ENCODE measurements at regions not wholly inside any gene's neighbourhood (a gene's known extent, or its start where the extent isn't known, plus 50 kb on each side); places are given as distances from the start of the nearest gene placed in this dataset.
"Not testable (repeated sequence)": the region's sequence is repeated elsewhere in the genome, so short reads cannot be mapped to it uniquely, and the experiment has no call there.

DNA sequence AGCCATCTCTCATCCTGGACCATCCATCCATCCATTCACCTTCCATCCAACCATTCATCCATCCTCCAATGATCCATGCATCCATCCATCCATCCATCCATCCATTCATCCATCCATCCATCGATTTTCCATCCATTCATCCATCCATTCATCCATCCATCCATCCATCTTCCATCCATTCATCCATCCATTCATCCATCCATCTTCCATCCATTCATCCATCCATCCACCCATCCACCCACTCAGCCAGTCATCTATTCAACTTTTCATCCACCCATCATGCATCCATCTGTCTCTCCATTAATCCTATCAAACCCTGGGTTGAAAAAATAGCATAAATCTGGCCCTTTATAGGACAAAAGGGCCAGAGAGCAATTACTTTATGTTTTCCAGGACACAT, 158.3 kb upstream of the WSCD1 start:
- DNase-seq: no peak

GRCh38 chr17:5913032-5913531, 157.1 kb upstream of the WSCD1 start:
- DNase-seq: peak; percentile 43

DNA sequence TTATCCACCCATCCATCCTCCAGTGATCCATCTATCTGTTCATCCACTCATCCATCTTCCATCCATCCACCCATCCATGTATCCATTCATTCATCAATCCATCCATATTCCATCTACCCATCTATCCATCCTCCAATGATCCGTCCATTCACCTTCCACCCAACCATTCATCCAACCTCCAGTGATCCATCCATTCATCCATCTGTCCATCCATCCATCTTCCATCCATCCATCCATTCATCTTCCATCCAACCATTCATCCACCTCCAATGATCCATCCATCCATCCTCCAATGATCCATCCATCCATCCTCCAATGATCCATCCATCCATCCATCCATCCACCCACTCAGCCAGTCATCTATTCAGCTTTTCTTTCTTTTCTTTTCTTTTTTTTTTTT, 156.5 kb upstream of the WSCD1 start:
- DNase-seq: no peak

DNA sequence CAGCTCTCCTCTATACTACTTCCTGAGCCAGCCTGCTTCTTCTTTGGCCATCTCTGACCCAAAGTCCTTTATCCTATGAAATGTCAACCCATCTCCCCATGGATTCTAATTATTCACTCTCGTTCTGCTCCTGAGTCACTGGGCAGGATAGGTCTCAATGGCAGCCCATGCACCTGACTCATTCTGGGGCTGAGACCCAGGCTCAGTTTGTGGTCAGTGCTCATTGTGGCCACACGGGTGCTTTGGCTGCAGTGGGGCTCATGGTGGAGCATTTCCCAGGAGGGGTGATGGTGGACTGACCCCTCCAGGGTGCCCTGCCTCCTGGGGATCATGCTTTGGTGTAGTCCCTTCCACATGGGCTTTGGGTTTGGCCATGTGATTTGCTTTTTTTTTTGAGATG, 154.8 kb upstream of the WSCD1 start:
- no peak for DNase-seq

DNA sequence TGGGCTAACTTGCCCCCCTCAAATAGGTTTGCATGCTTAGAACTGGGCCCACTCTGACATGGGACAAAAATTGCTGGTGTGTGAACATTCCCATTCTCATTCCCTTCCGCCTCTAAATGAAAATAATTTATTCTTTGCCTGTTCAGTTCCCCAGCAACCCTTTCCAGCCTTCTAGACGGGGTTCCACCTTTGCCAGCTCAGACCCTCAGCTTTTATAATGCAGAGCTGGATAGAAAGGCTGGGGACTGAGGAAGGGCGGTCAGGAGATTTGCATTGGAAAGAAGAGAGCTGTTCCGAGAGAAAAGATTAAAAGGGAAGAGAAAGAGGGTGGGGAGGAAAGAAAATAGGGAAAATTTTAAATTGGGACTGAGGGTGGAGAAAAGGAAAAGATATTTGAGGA, 151.1 kb upstream of the WSCD1 start:
- no peak for DNase-seq

- no peak for DNase-seq
These were observed 148.5 kb upstream of the WSCD1 start for GRCh38 chr17:5921512-5922282.

GRCh38 chr17:5922476-5922875, 147.7 kb upstream of the WSCD1 start:
- DNase-seq: no peak

- DNase-seq: no peak
These were observed 140.5 kb upstream of the WSCD1 start for GRCh38 chr17:5929721-5930120.

DNA sequence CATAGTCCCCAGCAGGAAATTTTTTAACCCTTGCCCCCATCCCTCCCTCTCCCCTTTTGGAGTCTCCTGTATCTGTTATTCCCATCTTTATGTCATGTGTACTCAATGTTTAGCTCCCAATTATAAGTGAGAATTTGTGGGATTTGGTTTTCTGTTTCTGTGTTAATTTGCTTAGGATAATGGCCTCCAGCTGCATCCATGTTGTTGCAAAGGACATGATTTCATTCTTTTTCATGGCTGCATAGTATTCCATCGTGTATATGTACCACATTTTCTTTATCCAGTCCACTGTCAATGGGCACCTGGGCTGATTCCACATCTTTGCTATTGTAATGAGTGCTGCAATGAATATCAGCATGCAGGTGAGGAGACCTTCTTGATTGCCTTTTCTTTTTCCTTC, 139.6 kb upstream of the WSCD1 start:
- DNase-seq: not testable (repeated sequence)

- no peak for DNase-seq
These were observed 138.6 kb upstream of the WSCD1 start for GRCh38 chr17:5931616-5932015.

DNA sequence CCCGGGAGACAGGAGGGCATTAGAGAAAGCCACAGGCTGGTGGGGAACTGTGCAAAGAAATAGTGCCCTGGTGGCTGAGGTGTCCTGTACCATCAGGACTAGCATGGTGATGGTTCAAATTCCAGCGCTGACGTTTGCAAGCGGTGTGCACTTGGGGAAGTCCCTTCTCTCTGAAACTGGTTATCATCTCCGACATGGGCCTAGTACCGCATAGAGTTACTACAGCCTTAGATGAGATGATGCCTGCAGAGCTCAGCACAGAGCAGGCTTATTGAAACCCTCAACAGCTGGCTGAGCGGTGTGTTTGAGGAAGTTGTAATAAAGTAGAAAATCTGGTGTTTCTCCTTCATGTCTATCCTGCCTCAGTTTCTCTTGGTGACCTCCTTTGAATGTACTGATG, 136.7 kb upstream of the WSCD1 start:
- no peak for DNase-seq

DNA sequence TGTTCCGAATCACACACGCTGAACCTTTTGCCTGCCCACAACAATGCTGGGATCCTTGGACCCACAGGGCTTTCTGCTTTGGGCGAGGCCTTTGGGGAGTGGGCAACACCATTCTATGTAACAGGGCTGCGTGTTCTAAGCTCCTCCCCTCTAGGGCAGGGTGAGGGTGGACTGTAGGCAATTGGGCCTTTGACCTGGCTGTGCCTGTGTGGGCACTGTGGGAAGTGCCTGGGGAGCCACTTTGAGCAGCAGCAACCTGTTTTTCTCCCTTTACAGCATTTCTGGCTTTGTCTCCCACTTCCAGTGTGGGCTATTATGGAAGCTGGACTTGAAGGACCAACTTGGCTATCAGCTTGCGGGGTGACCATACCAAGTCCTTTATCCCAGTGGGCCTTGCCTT, 128.9 kb upstream of the WSCD1 start:
- DNase-seq: no peak

GRCh38 chr17:5942687-5943086, 127.5 kb upstream of the WSCD1 start:
- no peak for DNase-seq

DNA sequence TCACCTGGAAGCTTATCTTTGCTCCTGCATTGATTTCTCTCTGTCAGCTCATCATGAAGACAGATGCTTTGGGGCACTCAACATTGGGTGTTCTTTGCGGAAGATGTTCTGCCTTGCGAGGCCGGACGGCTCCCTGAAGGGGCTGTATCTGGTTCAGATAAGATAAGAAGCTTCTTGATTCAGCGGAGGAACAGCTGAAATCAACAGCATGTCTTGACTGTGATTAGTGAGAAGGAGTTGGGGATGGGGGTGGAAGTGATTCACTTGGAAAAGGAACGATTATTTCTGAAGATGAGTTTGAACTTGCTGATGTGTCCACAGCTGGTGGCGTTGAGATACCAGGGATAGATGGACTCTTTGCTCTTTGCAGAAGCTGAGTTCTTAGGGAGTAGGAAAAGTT, 126.9 kb upstream of the WSCD1 start:
- DNase-seq: no peak

- DNase-seq: no peak
These were observed 126.2 kb upstream of the WSCD1 start for GRCh38 chr17:5943982-5944381.

- no peak for DNase-seq
These were observed 122.4 kb upstream of the WSCD1 start for GRCh38 chr17:5947701-5948180.

- DNase-seq: no peak
These were observed 121.4 kb upstream of the WSCD1 start for GRCh38 chr17:5948811-5949210.

- no peak for DNase-seq
These were observed 119.3 kb upstream of the WSCD1 start for GRCh38 chr17:5950878-5951277.

DNA sequence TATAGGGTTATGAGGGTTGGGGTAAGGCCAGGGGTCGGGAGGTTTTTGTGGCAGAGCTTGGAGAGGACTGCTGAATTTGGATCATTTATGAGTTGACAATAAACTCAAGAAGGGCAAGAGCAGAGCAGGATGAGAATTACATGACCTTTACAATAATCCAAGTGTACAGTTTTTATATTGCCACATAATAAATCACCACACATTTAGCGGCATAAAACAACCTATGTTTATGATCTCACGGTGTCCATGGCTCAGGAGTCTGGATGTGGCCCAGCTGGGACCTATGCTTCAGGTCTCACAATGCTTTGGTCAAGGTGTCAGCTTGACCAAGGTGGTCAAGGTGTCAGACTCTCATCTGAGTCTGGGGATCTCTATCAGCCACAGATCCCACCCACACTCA, 118.3 kb upstream of the WSCD1 start:
- no peak for DNase-seq

DNA sequence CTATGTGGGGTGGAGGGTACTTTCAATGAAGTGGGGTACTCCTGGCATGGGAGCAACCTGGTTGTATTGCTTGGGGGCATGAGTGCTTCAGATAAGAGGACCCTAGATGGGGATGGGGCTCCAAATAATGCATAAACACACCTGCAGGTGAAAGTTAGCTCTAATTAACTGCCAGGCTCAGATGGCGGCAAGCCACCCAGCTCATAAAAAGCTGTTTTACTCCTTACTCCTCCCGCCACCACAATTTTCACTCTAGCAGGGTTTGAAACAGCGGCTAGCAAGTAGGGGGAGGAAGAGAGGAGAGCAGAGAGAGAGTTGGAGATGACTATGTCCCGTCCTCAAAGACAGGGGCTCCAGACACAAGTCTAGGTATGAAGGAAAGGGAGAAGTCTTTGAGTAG, 117.7 kb upstream of the WSCD1 start:
- DNase-seq: no peak

GRCh38 chr17:5955764-5956163, 114.4 kb upstream of the WSCD1 start:
- no peak for DNase-seq

DNA sequence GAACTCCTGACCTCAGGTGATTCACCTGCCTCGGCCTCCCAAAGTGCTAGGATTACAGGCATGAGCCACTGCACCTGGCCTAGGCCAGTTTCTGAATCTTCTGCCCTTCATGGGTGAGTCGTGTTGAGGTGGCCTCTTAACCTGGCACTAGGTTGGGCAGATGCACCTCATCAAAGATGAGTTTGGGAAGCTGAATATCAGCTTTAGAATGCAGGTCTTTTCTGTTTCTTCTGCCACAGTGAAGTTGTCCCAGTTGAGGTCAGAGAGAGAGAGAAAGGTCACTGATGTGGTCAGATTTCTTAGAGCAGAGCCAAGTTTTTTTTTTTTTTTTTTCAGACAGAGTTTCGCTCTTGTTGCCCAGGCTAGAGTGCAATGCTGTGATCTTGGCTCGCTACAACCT, 111.3 kb upstream of the WSCD1 start:
- DNase-seq: no peak

GRCh38 chr17:5962371-5962770, 107.8 kb upstream of the WSCD1 start:
- no peak for DNase-seq

DNA sequence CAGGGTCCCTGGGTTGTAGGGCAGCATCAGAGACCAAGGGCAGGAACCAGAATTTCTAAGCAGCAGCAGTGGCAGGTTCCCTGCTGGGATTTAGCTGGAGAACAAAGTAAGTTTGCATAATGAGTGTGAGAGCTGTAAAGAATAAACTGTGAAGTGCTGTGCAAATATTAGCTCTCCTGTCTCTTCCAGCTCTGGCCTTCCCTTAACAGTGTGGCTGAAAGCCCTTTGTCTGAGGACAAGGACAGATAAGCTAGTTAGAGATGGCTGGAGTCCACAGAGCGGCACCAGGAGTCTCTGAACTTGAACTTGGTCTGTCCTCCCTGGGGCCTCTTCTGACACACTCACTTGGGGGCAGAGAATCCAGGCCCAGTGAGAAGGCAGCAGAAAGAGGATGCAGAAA, 98.2 kb upstream of the WSCD1 start:
- peak; percentile 44 for DNase-seq

DNA sequence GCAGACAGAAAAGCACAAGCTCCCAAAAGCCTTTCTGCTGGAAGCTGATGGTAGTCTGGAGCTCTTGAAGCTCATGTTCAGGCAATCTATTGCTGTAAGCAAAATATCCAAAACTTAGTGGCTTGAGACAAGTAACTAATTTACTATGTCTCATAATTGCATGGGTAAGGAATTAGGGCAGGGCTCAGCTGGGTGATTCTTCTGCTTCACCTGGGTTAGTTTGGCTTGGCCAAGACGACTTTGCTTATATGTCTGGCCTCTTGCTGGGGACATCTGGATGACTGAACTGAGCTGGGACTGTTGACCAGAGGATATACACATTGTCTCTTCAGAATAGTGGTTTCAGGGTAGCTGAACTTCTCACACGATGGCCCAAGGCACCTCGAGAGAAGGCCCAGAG, 96.8 kb upstream of the WSCD1 start:
- no peak for DNase-seq

All from NCI-H1105 (cell line).